NOMO-1 (cell line): ENCODE measurements at regions not wholly inside any gene's neighbourhood (a gene's known extent, or its start where the extent isn't known, plus 50 kb on each side); places are given as distances from the start of the nearest gene placed in this dataset.

Source experiments
- DNase-seq, 2 experiments: peaks; one replicate each; lab custom pipeline; 2025; ENCODE audit not compliant: unreplicated experiment in 2 of 2; lab: John Stamatoyannopoulos, UW

DNA sequence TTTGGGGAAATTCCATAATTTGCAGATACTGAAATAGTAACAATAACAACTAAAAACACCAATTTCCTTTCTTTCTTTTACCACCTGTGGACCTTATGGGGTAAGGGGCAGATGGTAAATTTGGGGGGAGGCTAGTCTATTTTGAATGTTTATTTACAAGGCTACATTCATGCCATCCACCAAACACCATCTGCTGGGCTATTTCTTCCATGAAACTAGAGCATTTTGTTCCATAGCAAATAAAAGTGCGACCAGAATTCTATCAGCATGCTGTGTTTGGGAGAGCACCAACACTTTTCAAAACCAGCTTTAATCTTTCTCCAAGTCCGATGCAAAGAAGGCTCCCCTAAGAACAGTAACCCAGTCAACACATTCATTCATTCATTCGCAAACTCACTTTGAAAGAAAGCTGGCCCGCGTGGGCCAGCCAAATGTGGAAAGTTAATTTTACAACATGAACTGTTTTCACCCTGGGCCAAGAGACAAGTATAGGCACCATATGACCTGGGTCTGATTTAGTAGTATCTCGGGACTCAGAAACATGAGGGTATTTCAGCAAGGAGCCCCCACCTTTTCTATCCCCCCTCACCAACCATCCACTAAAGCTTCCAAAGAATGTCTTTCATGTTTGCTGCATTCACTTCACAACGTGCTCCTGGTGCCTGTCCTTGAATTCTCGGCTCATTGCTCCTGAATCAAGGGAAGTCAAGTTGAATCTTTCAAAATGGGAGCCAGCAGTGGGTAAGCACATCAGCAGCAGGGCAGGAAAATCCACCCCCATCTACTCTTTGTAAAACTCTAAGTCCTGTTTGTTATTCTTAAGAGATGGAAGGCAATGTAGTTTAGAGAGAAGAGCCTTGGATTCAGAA lies 210.6 kb downstream of the C1D start:
- no peak for DNase-seq

DNA sequence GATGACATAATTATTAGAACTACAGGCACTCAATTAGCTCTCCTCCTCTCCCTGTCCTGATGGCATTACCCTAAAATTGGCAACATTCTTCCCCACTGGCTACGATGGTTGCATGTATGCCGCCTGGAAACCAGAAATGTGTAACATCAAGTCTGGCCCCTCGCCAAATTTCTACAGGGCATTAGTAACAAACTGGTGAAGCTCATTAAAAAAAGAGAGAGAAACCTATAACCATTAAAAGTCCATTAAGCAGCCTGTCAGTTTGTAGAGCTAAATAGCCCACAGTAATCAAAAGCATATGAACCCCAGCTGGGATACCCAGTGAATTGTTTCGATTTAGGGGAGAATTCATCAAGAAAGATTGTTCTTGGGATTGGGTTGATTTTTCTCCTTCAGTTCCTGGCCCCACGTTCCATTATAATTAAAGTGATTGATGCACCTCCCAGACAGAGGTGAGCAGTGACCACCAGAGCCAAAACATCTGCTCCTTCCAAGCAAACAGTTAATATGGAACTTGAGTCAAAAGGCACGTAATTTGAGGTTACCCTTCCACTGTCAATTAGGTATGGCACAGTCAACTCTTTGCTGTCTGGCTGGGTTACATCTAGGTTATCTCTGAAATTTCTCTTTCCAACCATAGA lies 208.6 kb downstream of the C1D start:
- no peak for DNase-seq

DNA sequence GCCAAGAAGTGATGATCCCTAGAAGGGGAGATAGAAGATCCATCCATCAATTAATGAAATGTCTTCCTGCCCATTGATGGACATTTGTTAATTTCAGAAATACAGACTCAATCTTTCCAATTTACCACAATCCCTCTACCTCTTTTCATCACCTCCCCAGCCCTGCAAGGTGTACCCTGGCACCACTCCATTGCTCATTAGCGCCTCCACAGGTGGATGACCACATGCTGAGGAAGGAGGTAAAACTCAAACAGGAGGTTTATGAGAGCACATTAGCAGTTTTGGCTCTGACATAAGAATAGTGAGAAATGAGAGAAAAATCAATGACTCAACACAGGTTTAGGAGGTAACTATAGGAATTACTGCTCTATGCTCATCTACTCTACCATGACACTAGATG lies 208.0 kb downstream of the C1D start:
- DNase-seq: no peak

DNA sequence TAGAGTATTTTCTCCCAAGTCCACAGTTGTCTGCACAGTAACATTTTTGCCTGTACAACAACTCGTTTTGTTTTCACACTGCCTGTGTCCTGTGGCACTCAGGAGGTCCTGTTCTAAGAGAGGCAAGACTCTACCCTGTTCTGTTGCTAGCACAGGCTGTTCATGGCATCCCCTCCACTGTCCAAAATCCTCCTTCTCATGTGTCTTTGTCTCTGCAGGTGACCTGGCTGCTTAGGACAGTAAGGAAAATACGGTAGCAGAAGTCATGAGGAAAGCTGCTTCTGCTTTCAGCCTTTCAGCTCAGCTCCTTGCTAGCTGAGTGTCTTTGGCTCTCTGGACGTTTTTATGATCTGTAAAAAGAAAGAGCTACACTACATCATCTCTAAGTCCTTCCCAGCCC lies 205.9 kb downstream of the C1D start:
- DNase-seq: no peak

DNA sequence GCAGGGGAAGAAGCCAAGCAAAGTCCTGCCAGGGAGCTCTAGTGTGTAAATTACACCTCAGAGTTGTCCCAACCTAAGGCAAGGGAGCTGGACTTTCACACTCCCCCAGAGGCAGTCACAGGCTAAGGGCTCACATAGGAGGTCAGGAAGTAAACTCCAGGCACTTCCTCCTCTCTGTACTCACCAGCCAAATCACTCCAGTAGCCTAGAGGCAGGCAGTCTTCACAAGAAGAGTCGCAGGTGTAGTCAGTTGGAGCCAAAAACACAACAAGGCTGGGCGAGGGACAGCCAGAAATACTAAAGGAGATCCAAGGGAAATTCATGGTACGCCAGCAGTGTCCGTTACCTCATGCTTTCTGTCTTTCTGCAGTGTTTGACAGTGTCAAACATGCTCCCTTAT lies 205.0 kb downstream of the C1D start:
- DNase-seq: no peak

DNA sequence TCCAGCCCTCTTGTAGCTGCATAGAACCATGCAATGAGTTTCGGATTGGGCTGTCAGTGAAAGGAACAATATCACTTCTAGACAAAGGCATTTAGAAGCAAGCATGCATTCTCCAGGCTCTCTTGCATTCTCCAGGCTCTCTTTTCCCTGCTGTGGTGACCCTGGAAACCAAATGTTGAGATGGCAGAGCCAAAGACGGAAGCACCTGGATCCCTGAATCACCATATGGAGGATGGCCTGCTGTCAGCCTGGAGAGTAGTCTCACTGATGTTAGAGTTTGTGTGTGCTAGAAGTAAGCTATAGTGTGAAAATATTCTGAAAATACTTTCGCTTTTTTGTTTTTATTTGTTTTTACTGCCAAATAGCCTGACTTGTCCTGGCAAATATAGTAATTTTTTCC lies 203.9 kb downstream of the C1D start:
- DNase-seq: no peak

DNA sequence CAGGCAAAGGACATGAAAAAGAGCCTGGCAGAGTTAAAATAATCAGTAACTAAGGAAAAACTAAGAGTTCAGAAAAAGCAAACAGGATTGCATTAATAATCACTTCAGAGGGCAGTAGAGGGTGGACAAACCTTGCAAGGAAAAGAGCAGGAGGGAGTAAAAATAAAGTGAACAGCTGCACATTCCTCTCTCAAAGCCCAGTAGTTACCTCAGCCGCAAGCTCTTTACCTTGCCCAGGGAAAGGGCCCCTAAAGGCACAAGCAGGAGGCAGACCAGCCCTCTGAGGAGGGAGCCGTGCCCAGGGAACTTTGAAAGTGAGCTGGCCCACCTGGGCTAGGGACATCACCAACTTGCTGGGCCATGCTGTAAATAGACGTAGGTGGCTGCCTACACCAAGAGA lies 196.9 kb downstream of the C1D start:
- no peak for DNase-seq

DNA sequence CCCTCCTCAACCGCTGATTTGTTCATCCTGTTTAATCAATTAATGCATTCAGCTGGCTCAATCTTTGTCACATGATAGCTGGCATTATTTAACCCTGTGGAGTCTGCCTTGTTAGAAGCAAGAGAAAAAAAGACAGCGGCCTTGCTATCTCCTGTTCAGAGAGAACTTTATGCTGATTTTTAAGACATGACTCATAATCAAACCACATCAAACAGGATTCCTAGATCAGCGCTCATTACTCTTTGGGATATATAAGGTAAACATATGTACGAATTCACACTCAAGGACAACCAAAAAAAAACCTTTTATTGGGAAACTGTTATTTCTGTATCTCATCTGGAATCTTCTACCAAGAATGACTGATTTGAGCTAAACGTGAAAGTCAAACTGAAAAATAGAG lies 195.1 kb downstream of the C1D start:
- no peak for DNase-seq

DNA sequence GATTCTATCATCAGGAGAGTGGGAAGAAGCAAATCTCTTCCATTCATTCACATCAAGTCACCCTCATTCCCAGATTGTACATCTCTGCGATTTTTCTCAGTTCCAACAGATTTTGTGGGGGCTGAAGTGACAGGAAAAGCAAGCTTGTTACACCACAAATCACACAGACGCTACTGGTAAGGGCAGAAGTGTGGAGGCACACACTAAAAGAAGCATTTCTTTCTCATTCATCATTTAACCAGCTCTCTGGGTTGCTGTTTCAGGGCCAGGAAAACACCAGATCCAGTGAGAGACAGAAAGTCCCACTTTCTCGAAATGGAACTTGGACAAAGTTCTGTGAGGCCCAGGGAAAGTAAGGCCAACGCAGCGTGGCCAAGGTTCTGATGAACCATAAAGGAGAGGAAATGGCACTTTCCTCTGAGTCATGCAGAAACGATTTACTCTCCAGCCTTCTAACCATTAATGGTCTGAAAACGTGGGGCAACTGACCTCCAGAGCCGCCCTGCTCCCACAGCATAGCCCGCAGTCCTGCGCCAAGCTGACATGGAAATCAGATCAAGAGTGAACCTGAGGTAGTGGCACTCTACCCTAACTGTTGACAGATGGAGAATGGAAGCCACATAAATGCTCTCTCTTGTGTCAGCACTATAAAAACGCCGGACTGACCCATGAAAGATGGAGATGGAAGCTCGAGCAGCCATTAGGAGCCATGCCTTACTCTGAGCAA lies 191.0 kb downstream of the C1D start:
- DNase-seq: no peak

DNA sequence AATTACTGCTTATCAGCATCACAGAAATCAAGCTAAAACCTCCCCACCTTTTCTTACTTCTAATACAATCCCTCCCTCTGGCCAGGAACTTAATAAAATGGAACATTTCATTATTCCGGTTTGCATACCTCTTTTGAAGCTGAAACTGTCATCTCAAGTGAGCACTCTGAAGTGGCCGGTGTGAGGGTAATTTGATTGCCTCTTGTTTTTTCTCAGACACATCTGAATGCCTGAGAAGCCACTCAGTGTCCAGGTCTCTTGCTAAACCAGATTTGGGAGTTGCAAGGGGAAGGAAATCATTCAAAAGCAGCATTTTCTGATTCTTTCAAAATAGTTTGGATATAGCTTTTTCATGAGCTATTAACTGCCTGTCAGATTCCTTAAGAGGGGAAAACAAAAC lies 190.3 kb downstream of the C1D start:
- DNase-seq: no peak

DNA sequence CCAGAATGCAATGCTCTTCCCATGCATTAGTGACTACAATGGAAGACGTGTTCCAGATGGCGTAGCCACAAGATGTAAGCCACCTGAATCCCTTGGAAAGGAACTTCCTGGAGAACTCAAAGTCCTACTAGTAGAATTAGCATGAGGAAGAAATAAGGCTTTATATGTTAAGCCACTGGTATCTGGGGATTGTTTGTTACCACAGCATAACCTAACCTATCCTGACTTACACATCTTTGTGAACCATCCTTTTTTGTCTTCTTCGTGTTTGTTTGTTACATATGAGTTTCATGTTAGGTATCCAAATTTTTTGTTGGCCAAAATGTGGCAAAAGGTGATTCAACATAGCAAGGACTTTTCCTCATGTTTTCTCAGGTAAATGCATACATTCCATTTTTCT lies 188.9 kb downstream of the C1D start:
- DNase-seq: no peak

DNA sequence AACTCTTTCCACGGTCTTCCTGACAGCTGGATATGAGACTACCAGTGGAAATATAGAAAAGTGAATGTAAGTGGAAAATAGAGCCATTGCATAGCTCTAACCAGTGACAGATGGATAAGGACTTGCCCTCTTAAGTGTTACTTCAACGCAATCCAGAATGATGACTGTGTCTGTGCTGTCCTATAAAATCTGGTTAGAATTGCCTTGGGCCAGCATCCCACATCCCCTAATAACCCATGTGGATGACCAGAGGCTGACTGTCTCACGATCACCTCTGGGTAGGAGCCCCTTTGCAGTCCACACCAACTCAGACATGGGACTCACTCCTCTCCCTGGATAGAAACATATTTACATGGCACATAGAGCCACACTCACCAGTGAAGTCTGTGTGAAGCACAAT lies 186.6 kb downstream of the C1D start:
- no peak for DNase-seq

DNA sequence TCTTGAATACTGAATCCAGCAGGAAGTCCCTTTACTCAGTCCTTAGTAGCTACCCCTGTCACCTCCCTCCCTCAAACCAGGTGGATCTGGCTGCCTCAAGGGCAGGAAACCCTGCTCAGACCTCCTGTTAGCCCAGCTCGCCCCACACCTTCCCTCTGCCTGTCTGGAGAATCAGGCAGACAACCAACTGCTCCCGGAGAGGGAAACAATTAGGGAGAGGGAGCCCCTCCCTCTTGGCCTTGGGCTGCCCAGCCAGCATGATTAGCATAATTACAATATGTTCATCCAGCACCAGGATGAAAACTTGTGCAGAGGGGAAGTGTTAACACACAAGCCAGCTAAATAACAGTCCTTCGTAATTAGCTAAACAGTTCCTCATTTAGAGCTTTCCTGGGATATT lies 185.5 kb downstream of the C1D start:
- DNase-seq: no peak

DNA sequence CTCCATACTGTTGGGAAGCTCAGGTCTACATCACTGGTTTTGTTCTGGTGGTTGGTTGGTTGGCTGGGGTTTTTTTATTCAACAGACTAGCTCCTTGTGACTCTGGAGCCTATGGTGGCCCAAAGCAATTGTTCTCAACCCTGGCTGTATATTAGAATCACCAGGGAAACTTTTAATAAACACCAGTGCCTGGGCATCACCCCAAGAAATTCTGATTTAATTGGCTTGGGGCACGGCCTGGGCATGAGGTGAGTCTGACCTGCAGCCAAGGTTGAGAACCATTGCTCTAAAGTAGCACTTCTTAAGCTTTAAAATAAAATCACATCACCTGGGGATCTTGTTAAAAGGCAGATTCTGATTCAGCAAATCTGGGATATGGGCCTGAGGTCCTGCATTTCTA lies 184.1 kb downstream of the C1D start:
- no peak for DNase-seq

DNA sequence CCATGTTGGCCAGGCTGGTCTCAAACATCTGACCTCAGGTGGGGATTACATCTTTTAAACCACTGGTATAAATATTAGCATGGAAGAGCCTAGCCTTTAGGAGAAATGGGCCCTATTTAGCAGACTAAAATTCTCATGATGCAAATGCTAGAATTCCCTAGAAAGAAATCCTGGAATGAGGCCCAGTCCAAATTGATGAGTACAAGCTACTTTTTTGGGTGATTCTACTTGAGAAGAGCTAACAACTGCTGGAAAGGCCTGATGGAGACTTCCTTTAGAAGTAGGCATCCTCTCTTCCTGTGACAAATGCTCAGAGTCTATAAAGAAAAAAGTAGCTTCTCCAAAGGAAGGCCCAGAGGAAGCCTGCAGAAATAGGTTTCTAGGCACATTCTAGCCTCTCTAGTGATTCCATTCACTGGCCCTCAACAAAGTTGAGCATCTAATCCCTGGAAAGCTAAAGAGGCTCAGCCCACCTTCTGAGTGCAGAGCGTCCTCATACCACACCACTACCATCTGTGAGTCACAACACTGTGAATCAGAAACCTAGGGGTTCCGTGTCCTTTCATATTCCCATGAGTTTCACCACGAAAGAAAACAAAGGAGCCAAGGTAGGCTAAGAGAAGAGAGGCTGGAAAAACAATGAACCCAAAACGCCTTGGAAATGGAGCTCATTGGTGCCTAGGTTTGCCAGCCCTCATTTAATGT lies 183.1 kb downstream of the C1D start:
- no peak for DNase-seq

DNA sequence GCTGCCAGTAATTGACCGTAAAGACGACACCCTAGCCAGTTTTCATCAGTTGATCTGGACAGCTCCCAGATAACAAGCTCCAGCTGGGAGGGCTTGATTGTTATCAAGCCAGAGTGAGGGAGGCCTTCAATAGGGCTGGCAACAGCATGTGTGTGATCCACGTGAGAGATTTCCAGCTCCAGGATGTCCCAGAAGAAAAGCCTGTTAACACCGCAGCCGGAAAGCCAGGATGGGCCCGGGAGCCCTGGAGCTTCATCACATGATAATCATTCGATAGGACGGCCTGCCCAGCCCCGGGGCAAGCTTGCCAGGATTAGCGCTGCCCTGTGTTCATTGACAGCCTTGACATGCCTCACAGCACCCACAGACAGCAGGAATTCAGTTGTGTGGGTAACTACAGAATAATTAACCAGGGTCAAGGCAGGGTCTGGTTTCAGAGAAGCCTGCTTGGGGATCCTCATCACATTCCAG lies 182.5 kb downstream of the C1D start:
- no peak for DNase-seq

DNA sequence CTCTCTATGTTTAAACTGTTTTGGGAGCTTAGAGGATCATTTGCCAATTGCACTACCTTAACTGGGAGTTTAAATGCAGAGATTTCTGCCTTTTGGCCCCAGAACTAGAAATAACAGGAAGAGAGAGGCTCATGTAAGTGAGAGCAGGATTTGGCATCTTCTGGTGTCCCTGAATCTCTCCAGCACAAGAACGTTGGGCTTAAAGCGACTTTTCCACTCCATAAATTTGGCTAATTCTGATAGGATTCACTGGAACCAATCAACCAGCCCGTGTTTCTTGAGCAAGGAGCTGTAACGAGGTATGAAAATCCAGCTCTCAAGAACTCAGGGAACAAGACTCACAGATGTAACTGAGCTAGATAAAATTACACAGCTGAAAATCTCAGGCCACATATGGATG lies 181.0 kb downstream of the C1D start:
- DNase-seq: no peak

DNA sequence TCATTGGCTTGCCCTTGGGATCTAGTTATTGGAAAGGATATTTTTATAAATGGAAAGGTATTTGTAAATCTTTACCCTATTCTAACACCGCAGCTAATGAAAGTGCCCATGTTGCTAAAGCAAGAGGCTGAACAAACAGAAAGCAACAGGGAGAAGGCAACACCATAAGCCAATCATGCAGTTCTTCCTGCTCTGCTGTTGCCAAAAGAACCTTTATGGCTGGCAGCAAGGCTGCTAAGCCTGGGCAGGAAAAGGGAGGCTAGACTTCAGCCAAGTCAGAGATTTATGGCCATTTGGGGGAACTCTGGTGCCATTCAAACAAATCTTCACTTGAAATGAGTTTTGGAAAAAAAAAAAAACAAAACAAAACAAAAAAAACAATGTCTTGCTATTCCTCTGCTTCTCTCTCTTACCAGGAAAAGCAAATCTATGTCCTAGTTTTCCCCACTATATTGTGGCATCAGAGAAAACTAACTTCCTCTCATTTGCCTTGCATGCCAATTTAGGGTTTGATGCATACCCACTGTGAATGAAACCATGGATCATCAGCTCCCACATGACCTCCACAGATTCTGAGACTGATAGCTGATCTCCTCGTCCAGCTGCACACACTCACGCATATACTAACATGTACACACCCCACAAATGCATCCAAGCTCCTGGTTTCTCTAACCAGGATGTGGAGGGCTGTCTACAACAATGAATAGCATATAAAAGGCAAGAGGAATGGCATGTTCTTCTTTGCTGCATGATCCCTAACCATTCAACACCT lies 179.3 kb downstream of the C1D start:
- no peak for DNase-seq

DNA sequence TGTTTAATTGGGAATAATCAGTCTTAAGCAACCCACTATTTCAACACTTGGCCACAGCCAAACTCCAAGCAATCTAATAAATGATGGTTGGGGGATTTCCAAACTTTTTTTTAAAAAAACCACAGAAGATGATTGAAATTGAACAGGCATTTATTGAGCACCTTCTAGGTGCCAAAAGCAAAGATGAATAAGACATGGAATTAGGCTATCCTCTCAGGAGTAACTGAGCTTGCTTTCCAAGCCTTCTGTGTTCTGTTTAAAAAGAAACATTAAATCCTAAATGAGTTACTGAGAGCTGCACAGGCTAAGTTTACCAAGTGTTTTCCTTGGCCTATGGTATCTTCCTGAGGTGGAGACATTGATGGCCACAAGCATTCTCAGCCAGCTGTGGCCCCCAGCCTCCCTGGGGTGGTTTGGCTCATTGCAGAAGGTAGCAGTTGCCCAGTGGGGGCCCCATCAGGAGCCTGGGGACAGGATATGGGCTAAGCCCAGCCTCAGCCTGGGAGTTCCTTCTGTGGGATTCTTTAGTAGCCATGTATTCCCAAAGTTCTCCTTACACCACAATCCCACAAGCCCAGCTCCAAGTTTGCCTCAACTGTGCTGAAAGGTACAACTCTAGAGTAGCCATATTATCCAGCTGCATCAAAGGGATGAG lies 174.3 kb downstream of the C1D start:
- DNase-seq: no peak

DNA sequence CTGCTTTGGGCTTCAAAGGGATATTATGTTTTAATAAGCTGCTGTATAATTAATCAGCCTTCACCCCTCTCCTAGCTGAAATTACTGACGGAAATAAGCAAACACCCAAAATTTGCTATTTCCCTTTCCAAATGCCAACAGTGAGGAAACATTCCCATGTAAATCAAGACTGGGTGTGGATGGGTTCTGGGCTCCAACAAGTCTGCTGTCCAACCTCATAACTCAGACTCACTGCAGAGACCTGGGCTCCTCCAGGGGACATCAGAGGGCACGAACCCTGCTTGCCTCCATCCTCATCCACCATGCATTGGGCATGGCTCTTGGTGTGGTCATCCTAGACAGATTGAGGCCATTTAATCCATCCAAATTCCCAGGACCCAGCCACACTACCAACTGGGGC lies 173.7 kb downstream of the C1D start:
- no peak for DNase-seq
